DMS 273 treated with DMSO at 0.1 percent for 48 hours (cell line): ENCODE measurements at regions not wholly inside any gene's neighbourhood (a gene's known extent, or its start where the extent isn't known, plus 50 kb on each side); places are given as distances from the start of the nearest gene placed in this dataset.

Experiments
- DNase-seq: peaks from one replicate; lab custom pipeline; 2025; lab: John Stamatoyannopoulos, UW

DNA sequence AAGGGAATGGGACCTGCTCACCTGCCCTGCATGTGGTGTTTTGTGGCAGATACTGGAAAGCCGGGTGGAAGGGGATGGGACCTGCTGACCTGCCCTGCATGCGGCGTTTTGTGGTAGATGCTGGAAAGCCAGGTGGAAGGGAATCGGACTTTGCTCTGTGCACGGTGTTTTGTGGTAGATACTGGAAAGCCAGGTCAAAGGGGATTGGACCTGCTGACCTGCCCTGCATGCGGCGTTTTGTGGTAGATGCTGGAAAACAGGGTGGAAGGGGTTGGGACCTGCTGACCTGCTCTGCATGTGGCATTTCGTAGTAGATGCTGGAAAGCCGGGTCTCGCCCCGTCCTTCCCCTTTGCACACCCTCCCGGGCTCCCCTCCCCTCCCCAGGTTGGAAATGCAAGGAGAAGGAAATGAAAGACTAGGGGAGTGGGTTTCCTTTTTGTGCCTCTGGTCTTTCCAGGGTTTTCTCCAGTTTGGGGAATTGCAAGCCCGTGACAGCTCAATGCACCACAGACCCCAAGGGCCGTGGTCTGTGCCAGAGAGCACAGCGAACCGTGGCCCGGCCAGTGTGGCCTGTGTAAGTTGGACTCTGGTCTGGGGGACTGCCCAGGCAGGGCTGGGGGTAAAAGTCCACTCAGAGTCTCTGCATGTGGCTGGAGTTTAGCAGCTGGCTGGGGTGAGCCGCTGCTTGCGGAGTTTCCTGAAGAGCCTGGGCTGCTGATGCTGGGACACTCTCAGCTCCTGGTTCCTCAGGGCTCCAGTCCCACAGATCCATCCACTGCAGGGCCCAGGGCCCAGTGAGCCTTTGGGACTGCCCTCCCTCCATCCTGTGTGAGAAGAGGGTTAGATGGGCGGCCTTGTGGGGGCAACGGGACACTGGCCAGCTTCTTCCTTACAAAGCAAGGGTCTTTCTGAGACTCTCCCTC is 105.5 kb downstream of the CRYAA start:
- no peak for DNase-seq

DNA sequence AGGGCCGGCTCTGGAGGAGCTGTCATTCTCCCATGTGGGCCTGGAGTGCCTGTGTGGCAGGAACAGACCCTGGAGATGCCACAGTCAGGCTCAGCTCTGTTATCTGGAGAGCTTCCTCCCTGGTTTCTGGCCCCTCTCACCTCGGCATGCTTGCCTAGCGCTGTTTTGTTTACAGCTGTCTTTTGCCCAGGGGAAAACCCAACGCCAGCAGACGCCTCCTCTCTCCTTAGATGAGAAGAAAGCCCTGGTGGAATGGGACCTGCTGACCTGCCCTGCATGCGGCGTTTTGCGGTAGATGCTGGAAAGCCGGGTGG is 104.9 kb downstream of the CRYAA start:
- DNase-seq, result no peak

DNA sequence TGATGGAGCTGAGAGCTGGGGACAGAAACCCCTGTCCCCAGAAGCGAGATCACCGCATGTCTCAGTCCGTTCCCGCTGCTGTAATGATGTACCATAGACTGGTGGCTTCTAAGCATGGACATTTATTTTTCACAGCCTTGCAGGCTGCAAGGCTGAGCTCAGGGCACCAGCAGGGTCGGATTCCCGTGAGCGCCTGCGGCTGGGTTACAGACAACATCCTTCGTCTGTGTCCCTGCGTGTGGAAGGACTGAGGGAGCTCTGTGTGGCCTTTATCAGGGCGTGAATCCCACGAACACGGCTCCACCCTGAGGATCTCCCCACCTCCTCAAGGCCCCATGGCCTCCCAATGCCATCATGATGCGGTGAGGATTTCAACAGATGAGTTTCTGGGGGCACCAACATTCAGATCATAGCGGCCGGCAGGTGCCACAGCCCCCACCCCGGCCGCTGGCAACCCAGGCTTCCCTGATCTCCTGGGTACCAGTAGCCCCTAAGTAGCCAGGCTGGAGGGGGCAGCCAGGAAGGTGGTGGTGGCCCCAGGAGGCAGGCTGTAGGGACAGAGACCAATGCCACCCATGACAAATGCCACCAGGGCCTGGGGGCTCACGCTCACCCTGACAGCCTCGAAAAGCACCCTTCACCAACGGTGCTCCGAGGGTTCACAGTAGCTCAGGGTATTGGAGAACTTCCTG is 104.4 kb downstream of the CRYAA start:
- no peak for DNase-seq

DNA sequence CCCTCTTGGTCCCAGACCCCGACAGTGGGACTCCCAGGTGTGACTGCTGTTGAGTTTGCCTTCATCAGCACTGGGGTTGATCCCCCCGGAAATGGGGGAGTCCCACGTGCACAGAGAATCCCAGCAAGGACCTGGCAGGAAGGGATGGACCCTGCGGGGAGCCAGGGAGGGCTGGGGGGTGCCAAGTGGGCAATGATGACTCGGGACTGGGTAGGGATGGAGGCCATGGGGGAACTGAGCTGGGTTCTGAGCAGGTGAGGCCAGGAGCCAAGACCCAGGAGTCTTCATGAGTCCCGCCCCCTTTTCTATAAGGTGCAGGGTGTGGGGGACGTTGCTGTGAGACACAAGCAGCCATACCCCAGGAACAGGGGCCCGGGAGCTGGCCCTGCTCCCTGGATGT is 103.8 kb downstream of the CRYAA start:
- no peak for DNase-seq

DNA sequence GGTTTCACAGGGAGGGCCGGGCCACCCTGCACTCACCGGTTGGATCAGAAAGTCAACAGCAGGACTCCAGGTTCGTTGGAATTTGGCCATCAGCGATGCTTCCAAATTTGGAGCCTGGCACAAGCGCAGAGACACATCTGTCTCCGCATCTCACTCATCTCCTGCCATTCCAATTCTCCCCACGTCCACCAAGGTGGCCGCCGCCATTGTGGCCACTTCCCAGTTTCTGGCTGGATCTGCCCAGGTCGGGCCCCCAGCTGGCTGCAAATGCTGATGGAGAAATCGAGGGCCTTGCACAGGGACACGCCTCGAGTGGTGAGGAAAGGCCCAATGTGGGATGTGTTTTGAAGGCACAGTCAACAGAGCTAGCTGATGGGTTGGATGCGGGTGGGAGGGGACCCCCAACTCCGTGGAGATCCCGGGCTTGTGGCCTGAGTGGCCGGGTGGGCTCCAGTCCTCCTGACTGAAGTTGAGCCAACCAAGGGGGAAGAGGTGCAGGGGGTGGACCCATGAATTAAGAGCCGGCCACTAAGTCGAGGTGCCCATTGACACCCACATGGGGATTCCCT is 102.7 kb downstream of the CRYAA start:
- no peak for DNase-seq

DNA sequence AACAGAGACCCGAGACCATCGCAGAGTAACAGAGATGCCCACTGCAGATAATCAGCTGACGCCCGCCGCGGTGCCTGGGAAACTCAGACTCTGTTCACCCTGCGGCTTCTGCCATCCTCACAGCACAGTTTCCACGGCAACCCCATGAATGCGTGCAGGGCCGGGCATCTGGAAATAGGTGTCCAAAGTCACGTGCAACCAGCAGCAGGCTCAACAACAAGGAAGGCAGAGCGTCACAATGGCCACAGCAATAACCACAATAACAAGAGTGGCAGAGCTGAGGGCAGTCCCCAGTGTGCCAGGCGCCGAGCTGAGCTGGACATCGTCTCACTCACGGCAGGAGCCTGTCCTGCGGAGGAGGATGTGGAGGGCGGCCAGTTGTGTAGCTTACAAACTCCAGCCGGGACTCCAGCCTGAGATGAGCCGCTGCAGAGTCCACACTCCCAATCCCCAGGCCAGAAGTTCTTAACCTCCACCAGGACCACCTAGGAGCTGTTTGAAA is 102.0 kb downstream of the CRYAA start:
- no peak for DNase-seq

DNA sequence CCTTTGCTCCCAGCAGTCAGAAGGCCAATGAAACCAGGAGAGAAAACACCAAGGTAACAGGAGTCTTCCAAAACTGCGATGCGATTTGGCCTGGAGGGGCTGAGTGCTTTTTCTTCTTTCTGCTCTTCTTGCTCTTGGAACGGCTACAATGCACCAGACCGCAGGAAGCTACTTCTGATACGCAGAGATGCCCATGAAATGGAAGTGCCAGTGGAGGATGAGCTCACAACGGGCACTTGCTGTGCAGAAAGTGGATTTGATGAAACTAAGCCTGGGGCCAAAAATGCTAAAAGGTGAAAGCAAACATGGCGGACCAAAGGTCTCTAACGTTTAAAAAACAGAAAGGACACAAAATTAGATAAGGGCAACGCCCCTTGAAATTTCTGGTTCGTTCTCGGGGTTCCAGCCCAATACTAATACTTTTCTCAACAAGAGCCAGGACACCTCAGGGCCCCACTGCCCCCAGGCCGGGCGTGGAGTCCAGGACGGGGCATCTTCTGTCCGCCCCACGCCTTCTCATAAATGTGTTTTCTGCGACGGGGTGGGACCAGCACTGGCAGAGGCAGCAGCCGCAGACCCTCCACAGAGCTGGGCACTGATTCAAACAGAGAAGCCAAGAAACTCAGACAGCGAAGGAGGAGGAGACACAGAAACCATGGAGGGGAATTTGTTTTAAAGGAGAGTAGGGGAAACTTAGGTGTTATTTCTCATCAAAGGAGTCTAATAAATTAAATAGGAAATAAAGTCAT is 101.3 kb downstream of the CRYAA start:
- DNase-seq, result no peak

DNA sequence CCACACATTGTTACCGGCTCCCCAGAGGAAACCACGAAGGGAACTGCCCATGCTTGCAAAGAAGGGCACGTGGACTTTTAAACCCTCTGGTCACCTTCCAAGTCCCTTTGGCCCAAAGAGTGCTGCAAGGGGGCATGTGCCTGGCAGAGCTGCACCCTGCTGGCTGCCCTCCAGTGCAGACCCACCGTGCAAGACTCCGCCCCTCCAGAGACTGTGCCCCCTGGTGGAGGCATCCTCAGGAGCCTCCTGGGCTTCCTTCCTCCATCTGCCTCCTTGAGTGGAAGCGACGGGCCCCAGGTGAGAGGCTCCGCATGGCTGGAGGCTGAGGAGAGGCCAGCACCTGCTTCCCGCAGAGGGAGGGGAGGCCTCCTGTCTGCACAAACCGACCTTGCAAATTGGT is 100.6 kb downstream of the CRYAA start:
- DNase-seq, result no peak

DNA sequence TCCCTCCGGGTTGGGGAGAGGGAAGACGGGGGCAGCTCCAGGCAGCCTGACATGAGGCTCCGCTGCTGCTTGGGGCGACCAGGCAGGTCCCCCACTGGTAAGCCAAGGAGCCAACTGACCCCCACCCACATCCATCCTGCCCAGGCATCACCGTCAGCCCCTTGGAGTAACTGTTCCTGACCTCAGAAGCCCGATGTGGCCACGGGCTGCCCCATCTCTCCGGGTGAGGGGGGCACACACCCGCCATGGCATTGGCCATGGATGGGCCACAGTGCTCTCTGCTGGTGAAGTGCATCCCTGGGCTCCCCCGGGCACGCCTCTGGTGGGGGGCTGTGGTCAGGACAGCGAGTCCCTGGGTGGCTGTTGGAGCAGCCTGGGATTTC is 100.0 kb downstream of the CRYAA start:
- no peak for DNase-seq

DNA sequence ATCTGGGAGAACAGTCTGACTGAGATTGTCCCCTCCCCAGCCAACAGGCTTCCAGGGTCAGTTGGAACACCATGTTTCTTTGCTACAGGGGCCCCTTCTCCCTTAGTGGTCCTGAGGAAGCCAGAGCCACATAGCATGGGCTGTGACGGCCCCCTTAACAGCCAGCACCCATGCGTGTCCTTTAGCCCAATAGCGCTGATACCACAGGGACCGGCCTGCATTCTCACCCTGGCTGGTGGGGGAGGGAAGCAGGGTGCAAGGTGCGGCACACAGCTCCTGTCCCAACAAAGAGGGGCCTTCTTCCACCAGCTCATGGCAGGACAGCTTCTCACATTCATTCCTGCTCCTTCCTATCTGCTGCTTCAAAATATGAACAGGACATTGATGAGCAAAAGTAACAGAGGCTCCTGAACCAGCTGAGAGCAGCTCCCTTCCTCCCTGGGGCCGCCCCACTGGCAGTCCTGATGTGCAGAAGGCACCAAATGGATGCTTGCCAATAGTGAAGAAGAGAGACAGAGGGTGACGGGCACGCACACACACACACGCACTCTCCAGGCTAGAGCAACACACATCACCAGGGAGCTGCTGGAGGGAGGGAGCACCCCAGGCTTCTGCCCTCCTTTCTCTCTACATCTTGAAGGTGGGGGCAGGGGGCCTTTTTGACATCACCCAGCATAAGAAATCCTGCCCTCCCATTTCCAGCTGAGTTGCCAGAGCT is 99.4 kb downstream of the CRYAA start:
- DNase-seq, result no peak

DNA sequence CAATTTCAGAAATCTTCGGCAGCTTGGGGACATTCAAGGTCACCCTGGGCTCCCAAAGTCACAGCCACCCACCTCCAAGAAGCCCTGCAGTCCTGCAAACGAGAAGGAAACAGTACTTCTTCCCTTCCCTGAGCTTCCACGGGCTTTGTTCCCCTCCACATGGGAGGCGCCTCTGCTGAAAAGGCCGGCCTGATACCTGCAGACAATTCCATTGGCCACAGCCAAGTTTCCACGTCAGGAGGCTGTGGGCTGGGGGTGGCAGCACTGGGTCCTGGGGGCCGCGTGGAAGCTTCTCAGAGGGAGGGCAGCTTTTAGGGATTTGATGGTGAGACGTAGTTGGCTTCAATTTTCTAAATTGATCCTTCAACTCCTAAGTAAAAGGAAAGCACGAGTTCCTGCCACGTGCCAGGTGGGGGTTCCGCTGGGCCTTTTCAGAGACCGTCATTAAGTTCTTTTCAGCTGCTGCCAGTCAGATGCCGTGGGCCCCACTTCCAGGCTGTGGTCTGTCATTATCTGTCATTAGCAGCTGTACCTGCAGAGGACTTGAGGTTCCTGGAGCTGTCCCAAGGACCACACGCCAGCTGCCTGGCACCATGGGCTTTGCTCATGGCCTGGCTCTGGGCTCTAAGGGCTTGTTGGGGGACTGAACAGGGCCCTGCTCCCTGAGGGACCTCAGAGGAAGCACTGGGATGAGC is 98.7 kb downstream of the CRYAA start:
- DNase-seq, result no peak

DNA sequence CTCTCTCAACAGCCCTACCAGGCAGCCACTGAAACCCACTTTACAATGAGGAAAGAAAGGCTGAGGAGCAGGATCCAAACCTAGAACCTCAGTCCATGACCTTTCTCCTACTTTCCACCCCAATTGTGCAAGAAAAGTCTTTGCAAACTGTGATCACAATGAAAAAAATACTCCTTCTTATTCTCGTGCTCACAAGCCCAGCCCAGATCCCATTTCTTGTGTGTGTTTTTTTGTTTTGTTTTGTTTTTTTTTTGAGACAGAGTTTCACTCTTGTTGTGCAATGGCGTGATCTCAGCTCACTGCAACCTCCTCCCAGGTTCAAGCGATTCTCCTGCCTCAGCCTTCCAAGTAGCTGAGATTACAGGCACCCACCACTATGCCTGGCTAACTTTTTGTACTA is 97.7 kb downstream of the CRYAA start:
- DNase-seq, result no peak

DNA sequence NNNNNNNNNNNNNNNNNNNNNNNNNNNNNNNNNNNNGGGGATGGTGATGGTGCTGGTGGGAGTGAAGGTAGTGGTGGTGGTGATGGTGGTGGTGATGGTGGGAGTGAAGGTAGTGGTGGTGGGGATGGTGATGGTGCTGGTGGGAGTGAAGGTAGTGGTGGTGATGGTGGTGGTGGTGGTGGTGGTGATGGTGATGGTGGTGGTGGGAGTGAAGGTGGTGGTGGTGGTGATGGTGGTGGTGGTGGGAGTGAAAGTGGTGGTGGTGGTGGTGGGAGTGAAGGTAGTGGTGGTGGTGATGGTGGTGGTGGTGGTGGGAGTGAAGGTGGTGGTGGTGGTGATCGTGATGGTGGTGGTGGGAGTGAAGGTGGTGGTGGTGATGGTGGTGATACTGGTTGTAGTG is 93.6 kb downstream of the CRYAA start:
- DNase-seq, result no peak
